Ovary (tissue), 3 donors: ENCODE measurements at regions not wholly inside any gene's neighbourhood (a gene's known extent, or its start where the extent isn't known, plus 50 kb on each side); places are given as distances from the start of the nearest gene placed in this dataset.

Source experiments
- CTCF ChIP-seq, 3 donors: fragments of 450-650 bp in 2 of 3; fragments of 200-600 bp in 1 of 3; IDR thresholded peaks; one replicate each; pipeline versions ENCODE4 v1.5.1 to v1.8.0; 2016 to 2022; ENCODE audit warnings: antibody characterized with exemption in 3 of 3, mild to moderate bottlenecking in 1 of 3
- POLR2A ChIP-seq: fragments of 450-650 bp; IDR thresholded peaks from one replicate; pipeline ENCODE4 v1.6.1; 2017; ENCODE audit warnings: antibody characterized with exemption, mild to moderate bottlenecking, moderate library complexity
- donor health status: DM: no; HTN: no; CAD: no.

GRCh38 chr12:116353958-116354357 is 76.5 kb upstream of the MED13L start:
- TF ChIP-seq CTCF (IDR thresholded peaks at IDR 0.05) (no peak), POLR2A (no peak)
